ENCODE measurements at regions not wholly inside any gene's neighbourhood (a gene's known extent, or its start where the extent isn't known, plus 50 kb on each side); places are given as distances from the start of the nearest gene placed in this dataset.

DNA sequence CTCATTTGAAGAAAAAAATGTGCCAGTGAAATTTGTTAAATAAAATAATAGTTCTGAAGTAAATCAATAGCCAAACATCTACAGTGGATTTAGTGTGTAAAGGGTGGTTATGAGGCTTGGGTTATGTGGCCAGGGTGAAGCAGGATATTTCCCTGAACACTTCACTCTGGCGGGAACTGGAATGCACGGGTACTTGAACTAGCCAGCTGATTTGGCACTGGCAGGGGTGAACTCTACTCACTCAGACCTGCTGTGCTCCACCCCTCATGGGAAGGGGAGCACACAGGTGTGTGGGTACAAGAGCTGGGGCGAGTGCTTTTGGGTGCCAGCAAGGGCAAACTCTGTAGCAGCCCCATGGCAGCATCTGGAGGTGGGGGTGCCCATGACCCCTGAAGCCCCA is 278.2 kb downstream of the CALCRL start:
- TF ChIP-seq, protein P1, sequence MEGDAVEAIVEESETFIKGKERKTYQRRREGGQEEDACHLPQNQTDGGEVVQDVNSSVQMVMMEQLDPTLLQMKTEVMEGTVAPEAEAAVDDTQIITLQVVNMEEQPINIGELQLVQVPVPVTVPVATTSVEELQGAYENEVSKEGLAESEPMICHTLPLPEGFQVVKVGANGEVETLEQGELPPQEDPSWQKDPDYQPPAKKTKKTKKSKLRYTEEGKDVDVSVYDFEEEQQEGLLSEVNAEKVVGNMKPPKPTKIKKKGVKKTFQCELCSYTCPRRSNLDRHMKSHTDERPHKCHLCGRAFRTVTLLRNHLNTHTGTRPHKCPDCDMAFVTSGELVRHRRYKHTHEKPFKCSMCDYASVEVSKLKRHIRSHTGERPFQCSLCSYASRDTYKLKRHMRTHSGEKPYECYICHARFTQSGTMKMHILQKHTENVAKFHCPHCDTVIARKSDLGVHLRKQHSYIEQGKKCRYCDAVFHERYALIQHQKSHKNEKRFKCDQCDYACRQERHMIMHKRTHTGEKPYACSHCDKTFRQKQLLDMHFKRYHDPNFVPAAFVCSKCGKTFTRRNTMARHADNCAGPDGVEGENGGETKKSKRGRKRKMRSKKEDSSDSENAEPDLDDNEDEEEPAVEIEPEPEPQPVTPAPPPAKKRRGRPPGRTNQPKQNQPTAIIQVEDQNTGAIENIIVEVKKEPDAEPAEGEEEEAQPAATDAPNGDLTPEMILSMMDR (conservative IDR thresholded peaks at IDR 0.05; ENCODE audit: control insufficient read depth, insufficient read depth, low read depth, low read length), result no peak
- DNase-seq (ENCODE audit: low read depth), result no peak

DNA sequence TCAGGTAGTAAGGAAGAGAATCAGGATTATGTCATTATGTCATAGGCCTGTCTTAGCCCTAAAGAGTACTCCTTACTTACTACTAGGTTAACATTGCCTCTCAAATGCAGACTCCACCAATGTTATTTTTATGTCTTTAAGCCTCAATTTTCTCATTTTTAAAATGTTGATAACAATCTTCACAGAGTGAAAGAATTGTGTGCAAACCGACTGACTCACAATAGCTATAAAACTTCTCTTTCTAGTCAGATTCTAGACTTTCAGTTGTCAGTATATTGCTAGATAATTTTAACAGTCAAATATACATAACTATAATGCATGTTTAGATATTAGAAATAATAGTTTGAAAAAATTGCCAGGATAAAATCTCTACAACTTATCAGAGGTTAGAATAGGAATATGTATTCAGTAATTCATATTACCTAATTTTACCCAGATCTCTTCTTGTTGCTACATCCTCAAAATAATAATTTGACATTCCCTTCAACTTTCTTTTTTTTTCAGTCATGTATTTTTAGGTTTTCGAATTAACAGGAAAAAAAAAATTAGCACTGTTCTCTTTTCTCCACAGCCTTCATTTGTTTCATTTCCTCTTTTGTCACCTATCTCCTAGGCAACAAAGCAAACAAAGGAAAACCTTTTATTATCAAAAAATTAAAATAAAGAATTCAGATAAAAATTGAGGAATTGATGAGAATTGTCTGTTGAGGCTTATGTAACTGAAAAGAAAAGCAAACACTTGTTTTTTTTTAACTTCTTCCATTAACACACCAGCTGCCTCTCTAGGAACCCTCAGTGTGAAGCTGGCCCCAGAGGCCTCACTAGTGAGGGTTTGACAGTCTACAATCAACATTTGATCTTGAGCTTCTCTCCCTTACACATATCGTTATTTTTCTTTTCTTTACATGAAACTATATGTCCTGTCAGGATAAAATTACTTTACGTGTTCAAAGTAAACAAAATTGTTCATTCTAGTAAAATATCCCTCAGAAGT is 279.0 kb downstream of the CALCRL start:
- TF ChIP-seq, protein P1 (conservative IDR thresholded peaks at IDR 0.05; ENCODE audit: control insufficient read depth, insufficient read depth, low read depth, low read length), result no peak
- H3K4me3 ChIP-seq (ENCODE audit: control insufficient read depth, low read depth, low read length), result no peak overlapping the region
- no peak for DNase-seq (ENCODE audit: low read depth)

More for the DNA sequence above, 278.2 kb downstream of the CALCRL start:
- no peak overlapping the region for H3K4me3 ChIP-seq (ENCODE audit: control insufficient read depth, low read depth, low read length)

DNA sequence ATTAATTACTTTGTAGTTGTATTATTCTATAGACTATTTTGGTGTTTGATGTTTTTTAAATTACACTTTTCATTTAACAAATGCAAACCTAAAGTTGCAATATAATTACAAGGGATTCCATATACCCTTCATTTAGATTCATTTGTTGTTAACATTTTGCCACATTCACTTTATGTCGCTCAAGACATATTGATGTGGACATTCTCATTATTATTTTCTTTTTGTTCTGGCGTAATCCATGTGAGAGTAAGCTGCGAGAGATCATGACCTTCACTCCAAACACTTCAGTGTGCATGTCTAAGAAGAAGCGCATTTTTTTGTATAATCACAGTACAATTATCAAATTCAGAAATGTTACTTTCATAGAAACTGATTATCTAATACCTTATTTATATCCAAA is 280.6 kb downstream of the CALCRL start:
- no peak overlapping the region for H3K4me3 ChIP-seq (ENCODE audit: control insufficient read depth, low read depth, low read length)
- TF ChIP-seq, protein P1 (conservative IDR thresholded peaks at IDR 0.05; ENCODE audit: control insufficient read depth, insufficient read depth, low read depth, low read length), result no peak
- DNase-seq (ENCODE audit: low read depth), result no peak

DNA sequence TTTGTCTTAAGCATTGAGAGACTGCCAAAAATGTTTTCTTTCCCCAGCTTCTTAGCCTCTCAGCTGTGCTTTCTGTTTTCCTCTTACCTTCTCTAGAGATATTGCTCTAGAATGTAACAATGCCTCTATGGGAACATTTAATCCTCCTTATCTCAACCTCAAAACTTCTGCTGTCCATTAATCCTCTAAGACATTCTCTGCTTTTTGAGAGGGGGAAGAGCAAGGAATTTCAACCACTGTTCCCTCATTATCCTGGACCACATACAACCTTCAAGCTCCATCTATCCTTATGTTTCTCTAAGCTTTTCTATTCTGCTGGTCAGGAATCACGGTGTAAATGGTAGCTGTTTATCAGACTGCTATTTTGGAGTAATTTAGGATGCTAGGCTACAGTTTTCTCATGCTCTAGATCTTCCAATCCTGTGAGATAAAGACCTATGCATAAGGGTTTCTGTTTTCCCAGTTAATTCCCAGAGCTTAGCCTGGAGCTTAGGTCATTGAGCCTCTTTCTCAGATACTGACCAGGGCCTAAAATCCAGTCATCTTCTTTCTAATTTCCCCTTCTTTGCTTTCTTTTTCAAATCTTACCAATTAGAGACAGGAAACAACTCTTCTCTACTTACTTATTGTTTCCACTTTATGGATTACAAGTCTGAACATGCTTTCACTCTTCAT is 282.0 kb downstream of the CALCRL start:
- TF ChIP-seq, protein P1 (conservative IDR thresholded peaks at IDR 0.05; ENCODE audit: control insufficient read depth, insufficient read depth, low read depth, low read length), result no peak
- no peak overlapping the region for H3K4me3 ChIP-seq (ENCODE audit: control insufficient read depth, low read depth, low read length)
- DNase-seq (ENCODE audit: low read depth), result no peak

DNA sequence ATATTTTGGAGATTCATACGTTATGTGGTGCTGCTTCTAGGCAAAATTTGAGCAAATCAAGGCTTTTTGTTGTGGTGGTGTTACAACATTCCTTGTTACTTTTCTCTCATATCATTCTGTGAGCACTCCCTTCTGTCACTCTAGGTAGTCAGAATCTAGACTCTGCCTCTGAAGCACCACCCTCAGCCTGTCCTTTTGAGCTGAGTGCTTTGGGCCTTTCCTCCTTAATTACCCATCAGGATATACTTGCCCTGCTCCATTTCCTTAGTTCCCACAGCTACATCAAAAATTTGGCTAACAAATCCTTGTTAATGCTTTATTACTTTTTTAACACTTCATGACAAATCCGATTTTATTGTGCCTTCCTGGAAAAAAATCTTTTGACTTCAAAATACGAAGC is 289.6 kb downstream of the CALCRL start:
- DNase-seq (ENCODE audit: low read depth), result no peak
- no peak overlapping the region for H3K4me3 ChIP-seq (ENCODE audit: control insufficient read depth, low read depth, low read length)
- TF ChIP-seq, protein P1 (conservative IDR thresholded peaks at IDR 0.05; ENCODE audit: control insufficient read depth, insufficient read depth, low read depth, low read length), result no peak

DNA sequence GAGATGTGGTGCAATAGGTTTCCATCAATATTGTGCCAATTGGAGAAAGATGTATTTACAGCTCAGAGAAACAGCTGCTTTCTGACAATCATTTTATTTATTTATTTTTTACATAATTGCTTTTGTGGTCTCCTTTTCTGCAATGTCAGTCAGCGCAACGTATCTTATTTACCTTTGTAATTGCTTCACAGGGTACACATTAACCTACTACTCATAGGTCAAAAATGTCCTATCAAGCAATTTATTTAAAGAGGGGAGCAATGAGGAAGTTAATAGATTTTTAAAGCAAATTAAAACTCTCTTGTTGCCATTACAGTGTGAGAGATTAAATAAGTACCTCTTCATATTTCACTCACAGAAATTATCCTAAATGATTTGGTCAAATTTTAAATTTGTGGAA is 291.0 kb downstream of the CALCRL start:
- no peak for DNase-seq (ENCODE audit: low read depth)

More for the DNA sequence above, 291.0 kb downstream of the CALCRL start:
- TF ChIP-seq, protein P1 (conservative IDR thresholded peaks at IDR 0.05; ENCODE audit: control insufficient read depth, insufficient read depth, low read depth, low read length), result no peak
- no peak overlapping the region for H3K4me3 ChIP-seq (ENCODE audit: control insufficient read depth, low read depth, low read length)
